ENCODE measurements at regions not wholly inside any gene's neighbourhood (a gene's known extent, or its start where the extent isn't known, plus 50 kb on each side); places are given as distances from the start of the nearest gene placed in this dataset.

DNA sequence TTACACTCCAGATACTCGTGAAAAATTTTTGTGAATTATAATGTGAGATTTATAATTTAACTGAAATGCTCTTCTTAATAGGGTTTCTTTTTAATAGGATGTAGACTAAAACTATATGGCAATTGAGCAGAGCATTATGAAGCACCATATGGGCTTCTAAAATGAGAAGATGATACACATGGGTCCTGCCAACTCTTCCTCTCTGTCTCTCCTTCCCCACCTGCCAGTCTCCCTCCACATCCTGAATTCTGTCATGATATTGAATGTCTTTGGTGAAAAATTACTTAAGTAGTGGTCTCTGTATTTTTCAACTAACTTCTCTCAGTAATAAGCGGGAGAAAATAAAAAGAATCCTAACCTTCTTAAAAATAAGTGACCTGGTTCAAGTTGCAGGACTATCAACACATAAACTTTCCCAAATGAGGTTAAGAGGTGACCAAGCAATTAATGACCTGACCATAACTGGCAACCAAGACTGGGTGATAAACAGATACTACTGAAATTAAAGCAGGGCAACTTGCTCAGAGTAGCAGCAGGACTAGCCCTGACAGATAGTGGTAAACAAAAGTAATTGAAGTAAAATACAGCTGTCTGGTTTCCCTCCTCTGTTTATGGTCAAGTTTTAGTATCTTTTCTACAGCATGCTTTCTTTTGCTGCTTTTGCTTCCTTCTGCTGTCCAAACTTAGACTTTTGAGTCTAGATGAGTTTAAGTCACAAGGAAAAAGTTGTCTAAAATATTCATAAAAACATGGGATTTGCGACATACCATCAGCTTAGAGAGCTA lies 117.1 kb upstream of the PDE1A start:
- TF ChIP-seq, protein P1, sequence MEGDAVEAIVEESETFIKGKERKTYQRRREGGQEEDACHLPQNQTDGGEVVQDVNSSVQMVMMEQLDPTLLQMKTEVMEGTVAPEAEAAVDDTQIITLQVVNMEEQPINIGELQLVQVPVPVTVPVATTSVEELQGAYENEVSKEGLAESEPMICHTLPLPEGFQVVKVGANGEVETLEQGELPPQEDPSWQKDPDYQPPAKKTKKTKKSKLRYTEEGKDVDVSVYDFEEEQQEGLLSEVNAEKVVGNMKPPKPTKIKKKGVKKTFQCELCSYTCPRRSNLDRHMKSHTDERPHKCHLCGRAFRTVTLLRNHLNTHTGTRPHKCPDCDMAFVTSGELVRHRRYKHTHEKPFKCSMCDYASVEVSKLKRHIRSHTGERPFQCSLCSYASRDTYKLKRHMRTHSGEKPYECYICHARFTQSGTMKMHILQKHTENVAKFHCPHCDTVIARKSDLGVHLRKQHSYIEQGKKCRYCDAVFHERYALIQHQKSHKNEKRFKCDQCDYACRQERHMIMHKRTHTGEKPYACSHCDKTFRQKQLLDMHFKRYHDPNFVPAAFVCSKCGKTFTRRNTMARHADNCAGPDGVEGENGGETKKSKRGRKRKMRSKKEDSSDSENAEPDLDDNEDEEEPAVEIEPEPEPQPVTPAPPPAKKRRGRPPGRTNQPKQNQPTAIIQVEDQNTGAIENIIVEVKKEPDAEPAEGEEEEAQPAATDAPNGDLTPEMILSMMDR (IDR thresholded peaks at IDR 0.05; ENCODE audit: borderline replicate concordance, extremely low read depth, low read length, poor library complexity, severe bottlenecking) = no peak
- TF ChIP-seq EZH2 (IDR thresholded peaks at IDR 0.05; ENCODE audit: borderline replicate concordance, low read depth, low read length, severe bottlenecking) = no peak

Data from DND-41 (cell line).